NOMO-1 (cell line): ENCODE measurements at regions not wholly inside any gene's neighbourhood (a gene's known extent, or its start where the extent isn't known, plus 50 kb on each side); places are given as distances from the start of the nearest gene placed in this dataset.
A peak's percentile ranks its signal among the peaks of the same experiment; 100 is the strongest.

ENCODE experiments used
- DNase-seq, 2 experiments: peaks; one replicate each; lab custom pipeline; 2025; ENCODE audit not compliant: unreplicated experiment in 2 of 2; lab: John Stamatoyannopoulos, UW

DNA sequence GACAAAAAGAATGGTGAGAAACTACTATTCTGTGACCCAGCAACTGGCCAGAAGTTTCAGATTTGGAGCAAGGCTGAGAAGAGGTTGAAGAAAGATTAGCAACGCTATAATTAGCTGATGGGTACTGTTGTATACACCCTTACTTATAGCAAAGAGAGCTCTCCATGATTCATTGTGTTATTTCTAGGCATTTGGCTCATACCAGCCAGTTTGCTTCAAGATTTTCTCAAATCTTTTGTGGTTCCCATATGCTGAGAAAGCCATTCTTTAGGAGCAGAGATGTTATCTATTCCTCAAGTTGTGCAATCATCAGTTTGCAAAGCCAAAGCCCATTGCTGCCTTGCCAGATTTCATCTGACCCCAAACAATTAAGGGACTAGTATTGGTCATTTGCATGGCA, 179.4 kb downstream of the ETS1 start:
- DNase-seq = no peak

DNA sequence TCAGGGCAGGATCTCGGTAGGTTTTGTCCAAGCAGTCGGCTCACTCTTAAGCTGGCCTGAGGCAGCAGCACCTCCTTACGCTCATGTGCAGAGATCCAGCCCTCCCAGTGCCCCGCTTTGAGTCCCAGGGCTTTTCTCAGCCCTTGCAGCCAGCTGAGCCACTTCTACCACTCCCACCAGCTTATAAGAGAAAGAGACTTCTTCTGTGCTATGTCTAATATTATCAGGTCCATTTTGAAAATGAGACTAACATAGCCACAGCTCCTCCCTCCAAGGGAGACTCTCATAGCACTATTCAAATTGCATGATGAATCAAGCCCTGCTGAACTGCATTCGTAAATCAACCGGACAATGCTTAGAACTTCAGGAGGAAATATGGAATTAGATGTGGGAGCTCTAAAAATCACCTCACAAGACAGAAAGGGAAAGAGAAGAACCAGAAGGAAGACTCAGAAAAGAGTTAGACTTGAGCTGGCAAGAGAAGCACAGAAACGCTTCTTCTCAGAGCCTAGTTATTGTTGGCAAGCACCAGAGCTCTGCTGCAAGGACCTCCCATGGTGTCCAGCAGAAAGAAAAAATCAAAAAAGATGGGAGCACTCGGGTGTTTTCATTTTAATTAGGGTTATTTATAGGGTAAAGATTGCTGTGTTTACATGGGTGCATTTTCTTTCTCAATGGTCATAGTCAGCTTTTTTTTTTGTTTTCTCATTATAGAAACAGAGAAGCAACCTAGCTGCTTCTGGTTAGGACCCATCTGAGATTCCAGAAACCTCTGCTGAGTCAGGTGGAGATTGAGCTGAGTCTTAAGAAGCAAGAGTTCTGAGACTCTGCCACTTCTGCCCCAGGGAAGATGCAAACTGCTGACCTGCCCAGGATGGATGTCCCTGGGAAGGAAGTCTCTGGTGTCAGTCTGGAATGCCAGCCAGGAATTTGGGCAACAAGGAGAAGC, 181.4 kb downstream of the ETS1 start:
- DNase-seq = no peak

GRCh38 chr11:128405112-128405511, 182.2 kb downstream of the ETS1 start:
- no peak for DNase-seq

- DNase-seq = no peak
Observed at GRCh38 chr11:128404437-128404836, 182.9 kb downstream of the ETS1 start.

- DNase-seq = no peak
Observed at GRCh38 chr11:128400382-128401203, 186.8 kb downstream of the ETS1 start.

- peak; percentile 74 to 94 for DNase-seq
Observed at GRCh38 chr11:128399251-128400121, 187.9 kb downstream of the ETS1 start.

GRCh38 chr11:128398517-128399250, 188.7 kb downstream of the ETS1 start:
- peak; percentile 12 to 91 for DNase-seq

- DNase-seq = no peak
Observed at GRCh38 chr11:128397362-128397761, 190.0 kb downstream of the ETS1 start.

DNA sequence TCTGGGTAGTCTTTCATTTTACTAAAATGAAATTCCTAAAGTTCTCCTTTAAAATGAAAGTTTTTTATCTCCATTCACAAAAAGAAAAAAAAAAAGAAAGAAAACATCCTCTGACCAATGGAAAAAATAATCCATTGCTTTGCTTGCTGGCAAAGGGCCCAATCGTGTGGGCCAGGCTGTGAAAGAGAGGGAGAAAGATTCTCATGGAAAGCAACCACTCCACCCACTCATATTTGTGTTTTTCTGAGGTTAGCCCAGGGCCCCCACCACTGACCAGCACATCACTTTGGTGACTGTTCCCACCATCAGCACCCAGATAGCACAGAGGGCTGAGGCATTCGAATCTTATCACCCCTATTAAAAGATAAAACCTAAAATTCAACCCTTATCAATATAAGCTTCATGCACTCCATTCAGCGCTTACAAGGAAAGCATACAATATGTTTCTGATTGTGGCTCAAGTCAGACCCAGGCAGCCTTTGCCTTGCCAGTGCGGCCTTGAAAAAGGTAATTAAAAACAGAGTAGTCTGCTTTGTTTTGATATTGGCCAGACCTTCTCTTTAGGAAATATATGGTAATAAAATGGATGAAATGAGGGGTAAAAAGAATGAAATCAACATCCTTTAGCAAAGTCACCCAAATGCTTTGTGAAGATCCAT, 192.8 kb downstream of the ETS1 start:
- DNase-seq = no peak

- DNase-seq = no peak
Observed at GRCh38 chr11:128392259-128392658, 195.1 kb downstream of the ETS1 start.

DNA sequence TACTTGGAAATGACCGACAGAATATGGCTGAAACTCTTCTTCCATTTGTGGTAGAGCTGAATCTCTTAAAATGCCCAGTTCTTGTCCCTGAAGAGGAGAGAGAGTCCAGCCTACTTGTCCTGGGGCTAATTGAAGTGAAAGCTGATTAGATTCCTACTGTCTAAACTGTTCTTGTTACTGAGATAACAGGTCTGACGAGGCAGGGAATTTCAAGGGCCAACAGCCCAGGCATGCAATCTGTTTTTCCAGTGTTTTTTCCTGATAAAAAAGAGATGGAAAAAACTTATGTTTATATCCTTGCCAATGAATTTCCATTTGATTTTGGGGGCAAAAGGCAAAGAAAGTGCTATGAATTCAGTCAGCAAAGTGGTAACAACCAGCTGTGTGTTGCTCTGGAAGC, 195.5 kb downstream of the ETS1 start:
- DNase-seq = no peak

GRCh38 chr11:128390246-128390645, 197.1 kb downstream of the ETS1 start:
- DNase-seq = no peak

GRCh38 chr11:128389461-128389976, 197.8 kb downstream of the ETS1 start:
- DNase-seq = no peak

GRCh38 chr11:128388206-128388815, 199.0 kb downstream of the ETS1 start:
- DNase-seq = no peak

- no peak for DNase-seq
Observed at GRCh38 chr11:128379587-128380580, 207.5 kb downstream of the ETS1 start.

DNA sequence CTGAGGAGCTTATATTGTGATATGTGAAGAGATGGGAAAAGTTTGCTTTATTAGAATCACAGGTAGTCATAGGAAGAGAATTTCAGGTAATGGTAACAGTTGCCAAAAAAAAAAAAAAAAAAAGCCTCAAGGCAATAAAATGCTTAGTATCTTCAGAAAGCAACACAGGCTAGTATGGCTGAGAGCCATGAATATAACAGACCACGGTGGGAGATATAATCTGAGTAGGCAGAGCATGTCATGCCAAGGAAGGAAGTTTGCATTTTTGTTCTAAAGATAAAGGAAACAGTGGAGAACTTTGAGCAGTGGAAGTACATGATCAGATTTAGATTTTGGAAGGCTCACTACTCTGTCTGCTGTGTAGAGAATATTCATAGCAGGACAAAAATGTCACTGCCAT, 211.4 kb downstream of the ETS1 start:
- DNase-seq = no peak

- peak in 1 of 2 experiments; percentile 34 for DNase-seq
Observed at GRCh38 chr11:128374026-128374425, 213.3 kb downstream of the ETS1 start.

DNA sequence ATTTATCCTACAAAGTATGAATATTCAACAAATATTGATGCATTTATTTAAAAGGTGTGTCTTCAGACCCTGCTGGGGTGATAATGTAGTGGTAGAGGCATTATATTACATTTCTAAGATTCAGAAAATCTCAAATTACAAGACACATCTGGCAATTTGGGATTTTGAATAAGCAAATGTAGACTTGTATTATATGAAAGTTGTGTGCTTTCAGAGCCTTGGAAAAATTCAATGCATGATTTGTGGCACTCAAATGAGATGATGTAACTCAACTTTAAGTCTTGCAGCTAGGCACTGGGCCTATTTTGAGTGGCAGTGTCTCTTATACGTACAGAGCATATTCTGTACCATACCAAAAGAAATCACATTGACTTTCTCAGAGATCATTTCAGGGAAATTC, 214.4 kb downstream of the ETS1 start:
- no peak for DNase-seq
